Activated naive CD4-positive, alpha-beta T cell treated with anti-CD3 and anti-CD28 coated beads, Interleukin-2, amount 10 ng/mL, durations not matched to agents 7 days and 5 days (primary cell): ENCODE measurements at regions not wholly inside any gene's neighbourhood (a gene's known extent, or its start where the extent isn't known, plus 50 kb on each side); places are given as distances from the start of the nearest gene placed in this dataset.

Source experiments
- CTCF ChIA-PET: fragments of 350-600 bp; sonication (Branson Sonifier 250); formaldehyde crosslinking; loops from one replicate; lab custom pipeline; 2021; ENCODE audit warnings: antibody characterized with exemption; lab: Charles Lee
- DNase-seq: peaks from one replicate; pipeline ENCODE4 v3.0.0-alpha.2; 2020
- H3K27ac Mint-ChIP-seq: one replicate; pipeline ENCODE4 v1.8.0; 2021; ENCODE audit warnings: mild to moderate bottlenecking, moderate library complexity, mixed read lengths
- H3K27me3 Mint-ChIP-seq: one replicate; pipeline ENCODE4 v1.8.0; 2021; ENCODE audit warnings: mild to moderate bottlenecking, mixed read lengths
- H3K36me3 Mint-ChIP-seq: one replicate; pipeline ENCODE4 v1.8.0; 2021; ENCODE audit warnings: mixed read lengths
- H3K4me1 Mint-ChIP-seq: one replicate; pipeline ENCODE4 v1.8.0; 2021; ENCODE audit warnings: mixed read lengths
- H3K4me3 Mint-ChIP-seq: one replicate; pipeline ENCODE4 v1.8.0; 2021; ENCODE audit warnings: mild to moderate bottlenecking, moderate library complexity, mixed read lengths
- H3K9me3 Mint-ChIP-seq: one replicate; pipeline ENCODE4 v1.8.0; 2021; ENCODE audit warnings: mixed read lengths

DNA sequence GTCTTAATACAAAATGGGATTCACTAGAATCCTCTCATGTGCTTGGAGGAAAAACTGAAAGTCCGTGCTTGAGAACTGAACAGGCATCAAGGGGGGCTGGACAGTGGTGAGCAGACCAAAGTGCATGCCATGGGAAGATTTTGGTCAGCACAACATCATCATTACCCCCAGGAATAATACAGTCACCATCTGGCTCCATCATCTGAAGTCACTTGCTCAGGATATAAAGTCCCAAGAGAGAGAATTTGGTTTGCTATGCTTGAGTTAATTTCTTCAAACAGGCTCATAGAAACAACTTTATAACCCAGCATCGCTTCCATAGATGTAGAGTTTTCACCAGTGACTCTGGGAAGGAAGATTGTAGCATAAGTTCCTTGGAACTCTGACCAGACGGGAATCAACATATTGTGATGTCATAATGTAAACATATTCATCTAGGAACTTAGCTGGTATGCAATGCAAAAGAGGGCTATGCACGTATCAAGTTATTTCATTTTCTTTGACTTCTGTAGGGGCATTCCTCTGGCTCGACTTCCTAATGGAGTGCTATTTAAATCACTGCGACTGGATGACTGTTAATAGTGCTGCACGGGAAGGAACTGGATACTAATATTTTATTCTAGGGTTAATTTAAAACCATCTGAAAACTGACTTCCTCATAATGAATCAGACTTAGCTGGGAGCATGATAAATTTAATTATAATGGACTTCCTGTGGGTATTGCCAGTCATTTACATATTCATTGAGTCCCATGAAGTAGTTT lies 145.2 kb downstream of the MTRR start:
- Mint-ChIP-seq H3K4me1 (no peaks in the 10 kb centered on the region), H3K9me3 (no peaks in the 10 kb centered on the region), H3K27ac (no peak overlapping the region), H3K36me3 (no peaks in the 10 kb centered on the region), H3K4me3 (no peak overlapping the region), H3K27me3 (no peaks in the 10 kb centered on the region)
- DNase-seq, result no peak
- CTCF ChIA-PET, result no interaction called here

DNA sequence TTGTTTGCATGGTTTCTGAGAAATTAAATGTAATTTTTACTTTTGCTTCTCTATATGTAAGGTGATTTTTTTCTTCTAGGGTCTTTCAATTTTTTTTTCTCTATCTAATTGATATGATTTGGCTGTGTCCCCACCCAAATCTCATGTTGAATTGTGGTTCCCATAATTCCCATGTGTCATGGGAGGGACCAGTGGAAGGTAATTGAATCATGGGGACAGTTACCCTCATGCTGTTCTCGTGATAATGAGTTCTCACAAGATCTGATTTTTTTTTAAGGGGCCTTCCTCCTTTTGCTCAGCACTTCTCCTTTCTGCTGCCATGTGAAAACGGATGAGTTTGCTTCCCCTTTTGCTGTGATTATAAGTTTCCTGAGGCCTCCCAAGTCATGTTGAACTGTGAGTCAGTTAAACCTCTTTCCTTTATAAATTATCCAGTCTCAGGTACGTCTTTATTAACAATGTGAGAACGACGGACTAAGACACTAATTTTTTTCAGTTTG lies 150.8 kb downstream of the MTRR start:
- DNase-seq, result no peak
- Mint-ChIP-seq H3K4me3 (no peak overlapping the region), H3K27me3 (no peaks in the 10 kb centered on the region), H3K4me1 (no peaks in the 10 kb centered on the region), H3K36me3 (no peaks in the 10 kb centered on the region), H3K9me3 (no peaks in the 10 kb centered on the region), H3K27ac (no peak overlapping the region)
- CTCF ChIA-PET, result no interaction called here

DNA sequence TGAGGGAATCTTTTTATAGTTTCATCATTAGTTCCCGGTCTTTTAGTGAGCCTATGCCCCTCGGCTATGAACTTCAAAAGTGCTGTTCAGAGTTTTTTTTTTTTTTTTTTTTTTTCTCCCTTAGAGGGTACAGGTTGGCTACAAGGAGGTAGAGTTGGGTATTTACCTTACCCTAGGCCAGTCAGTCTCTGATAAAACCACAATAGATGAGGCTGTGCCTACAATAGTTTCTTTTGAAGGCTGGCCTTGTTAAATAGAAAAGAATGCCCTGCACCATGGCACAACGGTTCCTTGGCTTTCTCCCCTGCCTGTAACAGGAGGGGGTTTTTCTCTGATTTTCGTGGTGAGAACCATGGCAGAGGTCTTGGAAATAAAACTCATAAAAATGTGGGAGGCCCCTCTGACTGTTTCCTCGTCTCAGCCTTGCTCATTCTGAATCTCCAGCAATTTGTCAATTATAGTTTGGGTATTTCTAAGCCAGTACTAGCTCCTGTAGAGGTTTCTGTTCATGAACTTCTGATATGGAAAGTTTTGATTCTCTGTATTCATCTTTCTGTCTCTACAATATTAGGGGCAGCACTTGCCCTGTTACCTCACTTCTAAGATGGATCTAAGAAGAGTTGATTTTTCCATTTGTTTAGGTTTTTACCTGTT lies 152.0 kb downstream of the MTRR start:
- no peak overlapping the region for H3K27ac Mint-ChIP-seq
- H3K9me3 Mint-ChIP-seq, result no peaks in the 10 kb centered on the region
- no peaks in the 10 kb centered on the region for H3K4me1 Mint-ChIP-seq
- H3K36me3 Mint-ChIP-seq, result no peaks in the 10 kb centered on the region
- no peaks in the 10 kb centered on the region for H3K27me3 Mint-ChIP-seq
- no peak overlapping the region for H3K4me3 Mint-ChIP-seq
- no peak for DNase-seq
- CTCF ChIA-PET, result no interaction called here

DNA sequence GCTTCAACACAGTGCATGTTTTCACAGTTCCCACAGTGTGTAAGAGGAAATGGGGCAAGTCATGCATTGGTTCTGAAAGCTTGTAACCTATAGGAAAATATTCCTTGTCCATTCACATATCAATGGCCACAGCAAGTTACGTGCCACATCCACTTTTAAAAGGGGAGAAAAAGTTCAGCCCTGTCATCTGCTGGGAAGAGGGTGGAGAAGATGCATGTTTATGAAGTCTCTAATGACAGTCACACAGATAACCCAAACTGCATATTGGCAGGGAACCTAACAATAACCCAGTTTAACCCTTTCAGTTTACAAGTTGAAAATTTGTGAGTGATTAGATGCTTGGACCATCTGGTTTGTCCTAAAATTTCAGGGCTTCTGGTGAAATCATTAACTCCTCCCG lies 159.3 kb downstream of the MTRR start:
- no peaks in the 10 kb centered on the region for H3K9me3 Mint-ChIP-seq
- H3K36me3 Mint-ChIP-seq, result no peaks in the 10 kb centered on the region
- CTCF ChIA-PET, result no interaction called here
- no peak overlapping the region for H3K27ac Mint-ChIP-seq
- no peaks in the 10 kb centered on the region for H3K4me1 Mint-ChIP-seq
- DNase-seq, result no peak
- no peaks in the 10 kb centered on the region for H3K27me3 Mint-ChIP-seq
- H3K4me3 Mint-ChIP-seq, result no peak overlapping the region

DNA sequence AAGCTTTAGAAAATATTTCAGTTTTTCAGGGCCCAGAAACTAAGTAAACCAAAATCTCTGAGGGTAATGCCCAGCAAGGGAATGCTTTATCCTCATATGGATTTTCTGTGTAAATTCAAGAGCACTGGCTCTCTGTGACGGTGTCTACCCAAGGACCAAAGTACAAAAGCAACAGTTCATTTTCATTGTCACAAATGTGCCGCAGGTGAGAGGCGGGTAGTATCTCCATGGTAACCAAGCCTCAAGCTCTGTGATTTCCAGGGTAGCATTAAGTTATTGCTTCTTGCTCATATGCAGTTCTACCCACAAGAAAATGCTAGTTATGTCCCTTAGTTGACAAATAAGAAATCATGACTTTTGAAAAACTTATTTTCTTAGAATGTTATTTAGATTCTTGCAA lies 164.3 kb downstream of the MTRR start:
- H3K9me3 Mint-ChIP-seq, result peaks cover 2% of the 10 kb centered on the region
- H3K4me3 Mint-ChIP-seq, result no peak overlapping the region
- CTCF ChIA-PET, result no interaction called here
- no peak for DNase-seq
- H3K27ac Mint-ChIP-seq, result no peak overlapping the region
- no peaks in the 10 kb centered on the region for H3K27me3 Mint-ChIP-seq
- H3K36me3 Mint-ChIP-seq, result no peaks in the 10 kb centered on the region
- no peaks in the 10 kb centered on the region for H3K4me1 Mint-ChIP-seq

DNA sequence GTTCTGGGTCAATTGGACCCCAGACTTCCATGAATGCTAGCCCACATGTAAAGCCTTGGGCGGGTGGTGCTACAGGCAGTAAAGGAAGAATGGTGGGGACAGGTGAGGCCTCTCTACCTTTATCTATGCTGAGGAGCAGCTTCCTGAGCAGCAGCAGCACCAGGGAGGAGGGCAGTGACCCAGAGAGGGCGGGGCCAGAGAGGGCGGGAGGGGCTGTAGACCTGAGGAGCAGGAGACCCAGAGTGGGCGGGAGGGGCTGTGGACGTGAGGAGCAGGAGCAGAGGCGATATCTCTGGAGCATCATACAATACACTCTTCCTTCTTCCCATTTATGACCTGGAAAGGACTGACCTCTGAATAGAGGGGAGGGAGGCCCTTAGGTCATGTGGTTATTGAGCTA lies 165.9 kb downstream of the MTRR start:
- Mint-ChIP-seq H3K9me3 (peaks cover 4% of the 10 kb centered on the region), H3K36me3 (no peaks in the 10 kb centered on the region), H3K27me3 (no peaks in the 10 kb centered on the region), H3K4me1 (no peaks in the 10 kb centered on the region), H3K27ac (no peak overlapping the region), H3K4me3 (no peak overlapping the region)
- CTCF ChIA-PET, result no interaction called here
- no peak for DNase-seq

DNA sequence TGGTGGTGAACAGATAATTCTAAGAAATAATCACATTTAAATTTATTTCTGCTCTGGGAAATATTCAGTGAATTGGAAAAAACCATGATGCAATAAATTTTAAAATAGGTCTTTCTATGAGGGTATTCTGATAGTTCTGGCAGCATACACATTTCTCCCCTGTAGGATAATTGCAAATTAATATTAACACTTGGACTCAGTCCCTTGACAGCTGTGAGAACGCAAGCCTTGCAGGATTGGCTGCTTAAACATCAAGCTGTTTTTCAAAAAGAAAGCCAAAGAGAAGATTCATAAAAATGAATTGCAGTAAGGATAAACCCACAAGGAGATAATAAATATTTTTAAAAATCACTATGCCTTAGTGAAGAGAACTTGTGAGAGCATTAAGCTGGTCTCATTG lies 180.0 kb downstream of the MTRR start:
- H3K4me3 Mint-ChIP-seq, result no peak overlapping the region
- DNase-seq, result no peak
- no peaks in the 10 kb centered on the region for H3K4me1 Mint-ChIP-seq
- H3K27ac Mint-ChIP-seq, result no peak overlapping the region
- peaks cover 8% of the 10 kb centered on the region for H3K9me3 Mint-ChIP-seq
- CTCF ChIA-PET, result no interaction called here
- H3K27me3 Mint-ChIP-seq, result no peaks in the 10 kb centered on the region
- H3K36me3 Mint-ChIP-seq, result no peaks in the 10 kb centered on the region

DNA sequence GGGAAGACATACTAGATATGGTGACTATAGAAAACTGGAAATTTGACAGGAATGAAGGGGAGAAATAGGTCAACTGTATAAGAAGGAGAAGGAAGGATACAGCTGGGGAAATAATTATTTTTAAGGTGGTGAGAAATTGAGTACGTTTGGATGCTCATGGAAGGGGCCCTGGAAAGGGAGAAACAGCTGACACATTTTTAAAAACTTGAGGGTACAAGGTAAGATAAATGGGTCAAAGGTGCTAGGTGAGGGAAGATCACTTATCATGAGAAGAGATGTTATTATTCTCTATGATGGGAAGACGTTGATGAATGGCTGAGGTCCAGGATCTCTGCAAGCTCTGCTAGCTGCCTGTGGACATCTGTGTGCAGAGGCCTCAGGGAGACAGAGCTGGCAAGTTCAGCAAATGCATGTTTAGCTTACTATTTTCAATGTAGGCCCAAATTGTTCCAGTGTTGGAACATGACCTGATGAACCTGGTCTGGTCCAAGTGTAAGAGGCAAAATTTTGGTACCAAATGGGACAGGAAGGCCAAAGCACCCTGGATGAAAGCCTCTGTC lies 181.7 kb downstream of the MTRR start:
- Mint-ChIP-seq H3K4me1 (no peaks in the 10 kb centered on the region), H3K36me3 (no peaks in the 10 kb centered on the region), H3K27ac (no peak overlapping the region), H3K9me3 (peaks cover 8% of the 10 kb centered on the region), H3K4me3 (no peak overlapping the region), H3K27me3 (no peaks in the 10 kb centered on the region)
- no peak for DNase-seq
- CTCF ChIA-PET, result no interaction called here

DNA sequence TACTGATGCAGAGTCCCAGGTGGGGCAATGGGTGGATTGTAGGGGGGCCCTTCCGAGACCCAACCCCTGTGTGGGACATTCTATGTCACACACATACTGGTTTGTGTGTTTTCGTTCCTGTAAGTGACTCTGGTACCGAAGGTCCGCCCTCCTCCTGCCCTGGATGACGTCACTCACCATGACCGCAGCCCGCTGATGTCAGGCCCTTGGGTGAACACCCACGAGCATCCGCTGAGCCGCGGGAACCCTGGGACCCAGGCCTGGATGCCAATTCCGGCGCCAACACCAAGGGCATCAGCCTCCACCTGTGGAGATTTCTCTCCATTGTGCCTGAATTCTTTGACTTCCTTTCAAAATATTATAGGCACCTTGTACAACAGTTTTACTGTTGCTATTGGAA lies 184.3 kb downstream of the MTRR start:
- Mint-ChIP-seq H3K27me3 (no peaks in the 10 kb centered on the region), H3K36me3 (no peaks in the 10 kb centered on the region), H3K9me3 (peaks cover 11% of the 10 kb centered on the region), H3K27ac (no peak overlapping the region), H3K4me1 (no peaks in the 10 kb centered on the region), H3K4me3 (no peak overlapping the region)
- no peak for DNase-seq
- CTCF ChIA-PET, result no interaction called here

DNA sequence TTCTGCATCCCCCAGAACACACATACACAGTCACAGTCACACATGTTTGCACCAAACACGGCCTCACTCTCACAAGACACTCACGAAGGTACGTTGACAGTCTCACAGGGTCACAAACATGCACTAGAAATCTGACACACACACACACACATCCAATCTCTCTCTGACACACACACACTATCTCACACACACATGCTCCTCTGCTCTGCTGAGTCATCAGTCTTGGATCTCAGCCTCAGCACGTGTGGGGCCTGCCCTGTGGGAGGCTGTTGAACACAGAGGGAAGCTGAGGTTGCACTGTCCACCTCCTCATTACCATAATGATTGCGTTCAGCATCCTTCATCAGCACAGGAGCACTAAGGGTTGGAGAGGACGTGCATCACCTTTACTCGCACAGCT lies 188.8 kb downstream of the MTRR start:
- no peaks in the 10 kb centered on the region for H3K4me1 Mint-ChIP-seq
- CTCF ChIA-PET, result no interaction called here
- no peak overlapping the region for H3K4me3 Mint-ChIP-seq
- no peaks in the 10 kb centered on the region for H3K27me3 Mint-ChIP-seq
- no peaks in the 10 kb centered on the region for H3K36me3 Mint-ChIP-seq
- no peak for DNase-seq
- peaks cover 3% of the 10 kb centered on the region for H3K9me3 Mint-ChIP-seq
- no peak overlapping the region for H3K27ac Mint-ChIP-seq

DNA sequence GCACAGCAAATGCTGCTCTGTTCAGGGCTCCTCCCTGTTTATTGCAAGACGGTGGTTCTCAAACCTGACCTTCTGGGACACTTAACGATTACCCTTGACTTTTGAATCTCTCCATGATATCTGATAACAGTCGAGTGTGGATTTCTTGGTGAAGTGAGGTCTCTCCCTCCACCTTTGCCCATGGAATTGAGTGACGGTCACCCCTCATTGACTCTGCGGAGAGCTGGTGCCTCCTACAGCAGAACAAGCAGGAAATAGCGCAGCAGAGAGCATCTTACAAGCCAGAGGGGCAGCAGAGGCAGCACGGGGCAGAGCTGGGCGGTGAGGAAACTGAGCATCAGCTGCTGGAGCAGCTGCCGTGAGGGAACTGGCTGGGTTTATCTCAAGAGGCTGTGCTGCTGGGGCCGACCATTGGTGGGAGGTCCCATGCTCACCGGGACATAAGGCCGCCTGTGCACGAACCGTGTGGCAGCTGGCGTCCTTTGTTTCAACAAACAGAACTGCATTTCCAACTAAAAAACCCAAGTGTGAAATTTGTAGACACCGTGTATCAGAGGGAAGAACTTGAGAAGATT lies 189.8 kb downstream of the MTRR start:
- no peaks in the 10 kb centered on the region for H3K27me3 Mint-ChIP-seq

DNA sequence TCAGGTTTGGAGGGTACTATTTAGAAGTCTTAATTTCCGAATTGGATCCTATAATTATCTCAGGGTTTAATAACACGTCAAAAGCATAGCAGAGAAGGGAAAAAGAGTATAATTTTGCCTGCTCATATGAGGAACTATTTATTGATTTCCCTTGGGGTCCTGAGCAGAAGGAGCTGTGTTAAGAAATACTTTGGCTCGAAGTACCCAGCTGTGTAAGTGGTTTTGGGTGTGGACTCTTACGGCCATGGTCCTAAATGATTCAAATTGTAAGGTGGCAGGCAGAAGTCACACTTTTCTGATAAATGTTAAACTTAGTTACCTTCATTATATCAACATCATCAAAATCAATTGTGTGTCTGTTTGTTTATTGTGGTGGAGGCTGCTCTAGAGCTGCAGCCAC lies 190.4 kb downstream of the MTRR start:
- no peaks in the 10 kb centered on the region for H3K4me1 Mint-ChIP-seq
- no peaks in the 10 kb centered on the region for H3K36me3 Mint-ChIP-seq
- H3K27me3 Mint-ChIP-seq, result no peaks in the 10 kb centered on the region
- H3K9me3 Mint-ChIP-seq, result peaks cover 3% of the 10 kb centered on the region
- no peak overlapping the region for H3K27ac Mint-ChIP-seq
- DNase-seq, result no peak
- CTCF ChIA-PET, result no interaction called here
- no peak overlapping the region for H3K4me3 Mint-ChIP-seq

More for the DNA sequence above, 189.8 kb downstream of the MTRR start:
- no peaks in the 10 kb centered on the region for H3K4me1 Mint-ChIP-seq
- H3K9me3 Mint-ChIP-seq, result peaks cover 3% of the 10 kb centered on the region
- CTCF ChIA-PET, result no interaction called here
- H3K27ac Mint-ChIP-seq, result no peak overlapping the region
- H3K4me3 Mint-ChIP-seq, result no peak overlapping the region
- no peak for DNase-seq
- H3K36me3 Mint-ChIP-seq, result no peaks in the 10 kb centered on the region

DNA sequence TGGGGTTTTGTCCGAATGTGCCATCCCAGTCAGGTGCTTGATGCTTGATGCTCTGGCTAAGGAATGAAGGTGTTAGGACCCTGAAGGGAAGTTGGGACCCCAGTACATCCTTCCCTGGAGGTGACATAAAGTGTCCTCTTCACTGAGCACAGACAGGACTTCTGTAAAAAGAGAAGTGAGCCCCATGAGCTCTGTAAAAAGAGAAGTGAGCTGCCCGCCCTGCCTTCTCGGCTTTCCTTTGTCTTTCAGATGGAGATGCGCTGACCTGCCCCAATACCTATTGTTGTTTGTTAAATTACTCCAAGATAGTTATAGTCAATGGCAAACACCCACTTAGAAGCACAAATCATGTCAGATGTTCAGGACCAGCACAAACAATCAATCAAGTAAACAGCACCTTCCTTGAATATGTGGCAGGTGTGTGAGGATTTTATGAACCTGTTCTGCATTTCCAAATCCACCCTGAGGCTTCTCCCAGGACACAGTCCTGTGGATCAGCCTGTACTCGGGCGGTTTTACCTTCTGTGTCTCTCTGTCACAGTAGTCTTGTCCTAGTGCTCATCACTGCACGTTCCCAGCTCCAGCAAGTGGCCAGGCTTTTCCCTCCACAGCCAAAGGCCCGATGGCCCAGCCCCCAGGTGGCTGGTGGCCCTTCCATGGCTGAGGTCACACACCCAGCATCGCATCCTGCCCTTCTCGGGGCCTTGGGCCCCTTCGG lies 191.4 kb downstream of the MTRR start:
- H3K36me3 Mint-ChIP-seq, result no peaks in the 10 kb centered on the region

DNA sequence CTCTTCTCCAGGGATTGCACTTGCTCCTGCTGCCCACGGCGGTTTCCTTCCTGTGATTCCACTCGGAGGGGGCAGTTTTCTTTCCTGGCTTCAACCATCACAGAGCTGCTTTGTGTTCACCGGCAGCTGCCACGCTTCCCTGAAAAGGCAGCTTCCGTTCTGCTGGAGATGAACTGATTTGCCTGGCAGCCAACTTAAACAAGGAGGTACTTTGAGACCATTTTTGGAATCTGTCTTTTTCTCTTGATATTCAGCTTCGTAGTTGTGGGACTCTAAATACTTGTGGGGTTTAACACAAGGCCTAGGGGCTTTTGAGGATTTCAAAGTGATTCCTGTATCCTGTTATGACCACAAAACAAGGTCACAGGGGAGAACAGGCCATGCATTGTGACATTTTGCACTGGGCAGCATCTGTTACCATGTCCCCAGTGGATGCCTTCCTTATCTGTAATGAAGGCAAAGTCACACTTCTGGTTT lies 192.0 kb downstream of the MTRR start:
- no peaks in the 10 kb centered on the region for H3K4me1 Mint-ChIP-seq
- H3K27ac Mint-ChIP-seq, result no peak overlapping the region
- peaks cover 3% of the 10 kb centered on the region for H3K9me3 Mint-ChIP-seq
- no peak for DNase-seq
- H3K36me3 Mint-ChIP-seq, result no peaks in the 10 kb centered on the region
- no peaks in the 10 kb centered on the region for H3K27me3 Mint-ChIP-seq
- CTCF ChIA-PET, result no interaction called here
- H3K4me3 Mint-ChIP-seq, result no peak overlapping the region

More for the DNA sequence above, 191.4 kb downstream of the MTRR start:
- no peak for DNase-seq
- Mint-ChIP-seq H3K4me1 (no peaks in the 10 kb centered on the region), H3K27me3 (no peaks in the 10 kb centered on the region), H3K27ac (no peak overlapping the region), H3K9me3 (peaks cover 3% of the 10 kb centered on the region), H3K4me3 (no peak overlapping the region)
- CTCF ChIA-PET, result no interaction called here
